Prostate gland (tissue), 2 donors: ENCODE measurements at regions not wholly inside any gene's neighbourhood (a gene's known extent, or its start where the extent isn't known, plus 50 kb on each side); places are given as distances from the start of the nearest gene placed in this dataset.

Experiments used
- CTCF ChIP-seq, 4 experiments: fragments of 200-600 bp in 2 of 4; fragments of 450-650 bp in 2 of 4; sonication (generic) in 2 of 4; IDR thresholded peaks; 1 replicate in 3 of 4; 2 replicates in 1 of 4; pipeline ENCODE4 v1.5.1; 2016 to 2019; ENCODE audit warnings: antibody characterized with exemption in 4 of 4, mild to moderate bottlenecking in 2 of 4, moderate library complexity in 2 of 4
- POLR2A ChIP-seq: fragments of 450-650 bp; IDR thresholded peaks from one replicate; pipeline ENCODE4 v1.6.1; 2016; ENCODE audit warnings: antibody characterized with exemption, mild to moderate bottlenecking
- POLR2AphosphoS5 ChIP-seq: sonication (generic); formaldehyde crosslinking; IDR thresholded peaks from one replicate; pipeline ENCODE4 v1.6.1; 2017; ENCODE audit warnings: antibody characterized with exemption

GRCh38 chr9:86846656-86847055 lies 100.7 kb downstream of the GAS1 start:
- no peak for TF ChIP-seq CTCF (IDR thresholded peaks at IDR 0.05)
- no peak for TF ChIP-seq POLR2A
- no peak for TF ChIP-seq POLR2AphosphoS5
